ENCODE measurements at regions not wholly inside any gene's neighbourhood (a gene's known extent, or its start where the extent isn't known, plus 50 kb on each side); places are given as distances from the start of the nearest gene placed in this dataset.

- Histone ChIP-seq H3K79me2 (ENCODE audit: insufficient read depth) (no peaks in the 10 kb centered on the region), H3K4me2 (no peak overlapping the region), H3K4me3 (ENCODE audit: low read depth in 2 of 2, low read length in 1 of 2) (no peak overlapping the region), H3K4me1 (ENCODE audit: control insufficient read depth in 1 of 2, insufficient read depth in 2 of 2, low read depth in 1 of 2, low read length in 1 of 2) (no peaks in the 10 kb centered on the region), H4K20me1 (ENCODE audit: insufficient read depth) (no peaks in the 10 kb centered on the region), H3K9me3 (no peaks in the 10 kb centered on the region; the same call in 1 of the 2 replicates), H3F3A (replicated peaks; ENCODE audit: insufficient read depth) (no peaks in the 10 kb centered on the region), H3K27ac (ENCODE audit: low read depth in 2 of 2, low read length in 1 of 2) (no peak overlapping the region), H3K27me3 (ENCODE audit: insufficient read depth) (no peaks in the 10 kb centered on the region), H2AFZ (ENCODE audit: low read depth) (no peak overlapping the region), H3K36me3 (replicated peaks in 1 of 2; ENCODE audit: control insufficient read depth in 1 of 2, insufficient read depth in 2 of 2, low read length in 1 of 2) (no peaks in the 10 kb centered on the region), H3K9me2 (no peaks in the 10 kb centered on the region), H3K9ac (no peak overlapping the region)
- 37% methylated on average over 2 of the region's 2 CpGs for WGBS (ENCODE audit: low lambda C conversion rate)
- no peak for DNase-seq
- no peak for TF ChIP-seq FOSL2 (IDR thresholded peaks at IDR 0.05; ENCODE audit: borderline replicate concordance, low read depth)
- no peak for TF ChIP-seq SMC3 (IDR thresholded peaks at IDR 0.05; ENCODE audit: low read depth, low read length)
- no peak for TF ChIP-seq CTCF (IDR thresholded peaks at IDR 0.05)
- POLR2A ChIA-PET: no interaction called here
- CTCF ChIA-PET: no interaction called here
Observed at GRCh38 chr2:184993746-184994145, 395.4 kb downstream of the ZNF804A start.

- H3F3A ChIP-seq (replicated peaks; ENCODE audit: insufficient read depth): no peaks in the 10 kb centered on the region
- no peak overlapping the region for H3K4me2 ChIP-seq
- no peaks in the 10 kb centered on the region for H4K20me1 ChIP-seq (ENCODE audit: insufficient read depth)
- H3K27ac ChIP-seq (ENCODE audit: low read depth in 2 of 2, low read length in 1 of 2): no peak overlapping the region
- no peaks in the 10 kb centered on the region for H3K27me3 ChIP-seq (ENCODE audit: insufficient read depth)
- H3K9ac ChIP-seq: no peak overlapping the region
- CTCF ChIA-PET: no interaction called here
- no peaks in the 10 kb centered on the region for H3K36me3 ChIP-seq (replicated peaks in 1 of 2; ENCODE audit: control insufficient read depth in 1 of 2, insufficient read depth in 2 of 2, low read length in 1 of 2)
- H3K9me3 ChIP-seq: 0 out of 2 replicates have a peak, but pooled peaks cover 4% of the 10 kb centered on the region
- H3K9me2 ChIP-seq: no peaks in the 10 kb centered on the region
- TF ChIP-seq PBX3 (IDR thresholded peaks at IDR 0.05) (no peak), JUND (IDR thresholded peaks at IDR 0.05) (no peak), USF1 (IDR thresholded peaks at IDR 0.05; ENCODE audit: borderline replicate concordance, low read depth) (no peak), RCOR1 (IDR thresholded peaks at IDR 0.05; ENCODE audit: low read length) (no peak), GABPA (IDR thresholded peaks at IDR 0.05; ENCODE audit: low read depth) (no peak), FOSL2 (IDR thresholded peaks at IDR 0.05; ENCODE audit: borderline replicate concordance, low read depth) (no peak), ZBTB33 (IDR thresholded peaks at IDR 0.05; ENCODE audit: borderline replicate concordance, low read depth) (no peak), TCF12 (IDR thresholded peaks at IDR 0.05) (no peak), USF2 (IDR thresholded peaks at IDR 0.05; ENCODE audit: borderline replicate concordance, low read depth, low read length) (no peak), TEAD4 (IDR thresholded peaks at IDR 0.05; ENCODE audit: borderline replicate concordance, insufficient read depth) (no peak), CHD2 (IDR thresholded peaks at IDR 0.05; ENCODE audit: low read length, partially characterized antibody) (no peak), POLR2AphosphoS5 (IDR thresholded peaks at IDR 0.05; ENCODE audit: low read depth, low read length) (no peak), SIN3A (IDR thresholded peaks at IDR 0.05; ENCODE audit: borderline replicate concordance, low read depth, low read length) (no peak), YY1 (IDR thresholded peaks at IDR 0.05; ENCODE audit: low read depth) (no peak), NRF1 (IDR thresholded peaks at IDR 0.05; ENCODE audit: low read depth, low read length) (no peak)
- no peak overlapping the region for H2AFZ ChIP-seq (ENCODE audit: low read depth)
- no peaks in the 10 kb centered on the region for H3K79me2 ChIP-seq (ENCODE audit: insufficient read depth)
- no peak for DNase-seq
- 22% methylated on average over 4 of the region's 4 CpGs for WGBS (ENCODE audit: low lambda C conversion rate)
- no peaks in the 10 kb centered on the region for H3K4me1 ChIP-seq (ENCODE audit: control insufficient read depth in 1 of 2, insufficient read depth in 2 of 2, low read depth in 1 of 2, low read length in 1 of 2)
- no peak overlapping the region for H3K4me3 ChIP-seq (ENCODE audit: low read depth in 2 of 2, low read length in 1 of 2)
- POLR2A ChIA-PET: no interaction called here
Observed at GRCh38 chr2:185006481-185006880, 408.2 kb downstream of the ZNF804A start.
